ENCODE measurements at regions not wholly inside any gene's neighbourhood (a gene's known extent, or its start where the extent isn't known, plus 50 kb on each side); places are given as distances from the start of the nearest gene placed in this dataset.

GRCh38 chr4:34572026-34572425, 1672.3 kb downstream of the ARAP2 start:
- WGBS, 2 experiments (ENCODE audit: insufficient coverage in 2 of 2): 83% methylated on average over 1 of the region's 3 CpGs; no CpG with 5 or more reads in 1 of the 2 experiments
- Histone ChIP-seq H3K4me3 (ENCODE audit: extremely low read depth, insufficient read depth, low read length, poor library complexity, severe bottlenecking) (no peak overlapping the region), H3K27ac (ENCODE audit: low read depth, low read length, severe bottlenecking) (no peak overlapping the region), H3K4me1 (ENCODE audit: control insufficient read depth, insufficient read depth, low read length, poor library complexity, severe bottlenecking) (no peaks in the 10 kb centered on the region), H3K36me3 (ENCODE audit: control insufficient read depth, insufficient read depth, low read length) (no peaks in the 10 kb centered on the region), H3K9me3 (ENCODE audit: control insufficient read depth, low read length) (no peaks in the 10 kb centered on the region)

GRCh38 chr4:34615315-34615714, 1629.0 kb downstream of the ARAP2 start:
- H3K9me3 ChIP-seq (ENCODE audit: control insufficient read depth, low read length): no peaks in the 10 kb centered on the region
- H3K4me1 ChIP-seq (ENCODE audit: control insufficient read depth, insufficient read depth, low read length, poor library complexity, severe bottlenecking): peaks cover 3% of the 10 kb centered on the region
- H3K27ac ChIP-seq (ENCODE audit: low read depth, low read length, severe bottlenecking): no peak overlapping the region
- no peaks in the 10 kb centered on the region for H3K36me3 ChIP-seq (ENCODE audit: control insufficient read depth, insufficient read depth, low read length)
- H3K4me3 ChIP-seq (ENCODE audit: extremely low read depth, insufficient read depth, low read length, poor library complexity, severe bottlenecking): no peak overlapping the region
- 94 to 100% methylated on average over 1 to 3 of the region's 3 CpGs for WGBS, 2 experiments (ENCODE audit: insufficient coverage in 2 of 2)

- 93 to 100% methylated on average over 2 of the region's 6 CpGs for WGBS, 2 experiments (ENCODE audit: insufficient coverage in 2 of 2)
- Histone ChIP-seq H3K9me3 (ENCODE audit: control insufficient read depth, low read length) (no peaks in the 10 kb centered on the region), H3K4me3 (ENCODE audit: extremely low read depth, insufficient read depth, low read length, poor library complexity, severe bottlenecking) (no peak overlapping the region), H3K36me3 (ENCODE audit: control insufficient read depth, insufficient read depth, low read length) (no peaks in the 10 kb centered on the region), H3K27ac (ENCODE audit: low read depth, low read length, severe bottlenecking) (no peak overlapping the region), H3K4me1 (ENCODE audit: control insufficient read depth, insufficient read depth, low read length, poor library complexity, severe bottlenecking) (peaks cover 3% of the 10 kb centered on the region)
Measured at GRCh38 chr4:34619531-34620162, 1624.7 kb downstream of the ARAP2 start.

GRCh38 chr4:34628471-34628870, 1615.8 kb downstream of the ARAP2 start:
- no peak overlapping the region for H3K27ac ChIP-seq (ENCODE audit: low read depth, low read length, severe bottlenecking)
- no CpG with 5 or more reads among the region's 2 CpGs for WGBS, 2 experiments (ENCODE audit: insufficient coverage in 2 of 2)
- H3K4me3 ChIP-seq (ENCODE audit: extremely low read depth, insufficient read depth, low read length, poor library complexity, severe bottlenecking): no peak overlapping the region
- no peaks in the 10 kb centered on the region for H3K4me1 ChIP-seq (ENCODE audit: control insufficient read depth, insufficient read depth, low read length, poor library complexity, severe bottlenecking)
- H3K36me3 ChIP-seq (ENCODE audit: control insufficient read depth, insufficient read depth, low read length): no peaks in the 10 kb centered on the region
- H3K9me3 ChIP-seq (ENCODE audit: control insufficient read depth, low read length): no peaks in the 10 kb centered on the region

- no peaks in the 10 kb centered on the region for H3K9me3 ChIP-seq (ENCODE audit: control insufficient read depth, low read length)
- no peaks in the 10 kb centered on the region for H3K4me1 ChIP-seq (ENCODE audit: control insufficient read depth, insufficient read depth, low read length, poor library complexity, severe bottlenecking)
- no CpG with 5 or more reads among the region's 2 CpGs for WGBS, 2 experiments (ENCODE audit: insufficient coverage in 2 of 2)
- no peaks in the 10 kb centered on the region for H3K36me3 ChIP-seq (ENCODE audit: control insufficient read depth, insufficient read depth, low read length)
- no peak overlapping the region for H3K27ac ChIP-seq (ENCODE audit: low read depth, low read length, severe bottlenecking)
- no peak overlapping the region for H3K4me3 ChIP-seq (ENCODE audit: extremely low read depth, insufficient read depth, low read length, poor library complexity, severe bottlenecking)
Measured at GRCh38 chr4:34629451-34629850, 1614.9 kb downstream of the ARAP2 start.

- WGBS, 2 experiments (ENCODE audit: insufficient coverage in 2 of 2): 100% methylated on average over 1 of the region's 2 CpGs; no CpG with 5 or more reads in 1 of the 2 experiments
- no peaks in the 10 kb centered on the region for H3K9me3 ChIP-seq (ENCODE audit: control insufficient read depth, low read length)
- no peaks in the 10 kb centered on the region for H3K4me1 ChIP-seq (ENCODE audit: control insufficient read depth, insufficient read depth, low read length, poor library complexity, severe bottlenecking)
- H3K4me3 ChIP-seq (ENCODE audit: extremely low read depth, insufficient read depth, low read length, poor library complexity, severe bottlenecking): no peak overlapping the region
- no peak overlapping the region for H3K27ac ChIP-seq (ENCODE audit: low read depth, low read length, severe bottlenecking)
- no peaks in the 10 kb centered on the region for H3K36me3 ChIP-seq (ENCODE audit: control insufficient read depth, insufficient read depth, low read length)
Measured at GRCh38 chr4:34633241-34633640, 1611.1 kb downstream of the ARAP2 start.

- 92% methylated on average over 2 of the region's 2 CpGs; no CpG with 5 or more reads in 1 of the 2 experiments for WGBS, 2 experiments (ENCODE audit: insufficient coverage in 2 of 2)
Measured at GRCh38 chr4:34636623-34637022, 1607.7 kb downstream of the ARAP2 start.

GRCh38 chr4:34643476-34643875, 1600.8 kb downstream of the ARAP2 start:
- no peak overlapping the region for H3K27ac ChIP-seq (ENCODE audit: low read depth, low read length, severe bottlenecking)
- H3K4me1 ChIP-seq (ENCODE audit: control insufficient read depth, insufficient read depth, low read length, poor library complexity, severe bottlenecking): no peaks in the 10 kb centered on the region
- peaks cover 4% of the 10 kb centered on the region for H3K9me3 ChIP-seq (ENCODE audit: control insufficient read depth, low read length)
- no peak overlapping the region for H3K4me3 ChIP-seq (ENCODE audit: extremely low read depth, insufficient read depth, low read length, poor library complexity, severe bottlenecking)
- WGBS, 2 experiments (ENCODE audit: insufficient coverage in 2 of 2): no CpG with 5 or more reads among the region's 1 CpG
- no peaks in the 10 kb centered on the region for H3K36me3 ChIP-seq (ENCODE audit: control insufficient read depth, insufficient read depth, low read length)

More at GRCh38 chr4:34636623-34637022, 1607.7 kb downstream of the ARAP2 start:
- Histone ChIP-seq H3K4me3 (ENCODE audit: extremely low read depth, insufficient read depth, low read length, poor library complexity, severe bottlenecking) (no peak overlapping the region), H3K36me3 (ENCODE audit: control insufficient read depth, insufficient read depth, low read length) (no peaks in the 10 kb centered on the region), H3K9me3 (ENCODE audit: control insufficient read depth, low read length) (peaks cover 4% of the 10 kb centered on the region), H3K27ac (ENCODE audit: low read depth, low read length, severe bottlenecking) (no peak overlapping the region), H3K4me1 (ENCODE audit: control insufficient read depth, insufficient read depth, low read length, poor library complexity, severe bottlenecking) (no peaks in the 10 kb centered on the region)

GRCh38 chr4:34644579-34645115, 1599.7 kb downstream of the ARAP2 start:
- no peaks in the 10 kb centered on the region for H3K4me1 ChIP-seq (ENCODE audit: control insufficient read depth, insufficient read depth, low read length, poor library complexity, severe bottlenecking)
- H3K36me3 ChIP-seq (ENCODE audit: control insufficient read depth, insufficient read depth, low read length): no peaks in the 10 kb centered on the region
- peaks cover 4% of the 10 kb centered on the region for H3K9me3 ChIP-seq (ENCODE audit: control insufficient read depth, low read length)
- no peak overlapping the region for H3K27ac ChIP-seq (ENCODE audit: low read depth, low read length, severe bottlenecking)
- H3K4me3 ChIP-seq (ENCODE audit: extremely low read depth, insufficient read depth, low read length, poor library complexity, severe bottlenecking): no peak overlapping the region
- no CpG with 5 or more reads among the region's 4 CpGs for WGBS, 2 experiments (ENCODE audit: insufficient coverage in 2 of 2)

- Histone ChIP-seq H3K27ac (ENCODE audit: low read depth, low read length, severe bottlenecking) (no peak overlapping the region), H3K9me3 (ENCODE audit: control insufficient read depth, low read length) (no peaks in the 10 kb centered on the region), H3K36me3 (ENCODE audit: control insufficient read depth, insufficient read depth, low read length) (no peaks in the 10 kb centered on the region), H3K4me3 (ENCODE audit: extremely low read depth, insufficient read depth, low read length, poor library complexity, severe bottlenecking) (no peak overlapping the region), H3K4me1 (ENCODE audit: control insufficient read depth, insufficient read depth, low read length, poor library complexity, severe bottlenecking) (no peaks in the 10 kb centered on the region)
Measured at GRCh38 chr4:34649716-34650115, 1594.6 kb downstream of the ARAP2 start.

- Histone ChIP-seq H3K27ac (ENCODE audit: low read depth, low read length, severe bottlenecking) (no peak overlapping the region), H3K4me3 (ENCODE audit: extremely low read depth, insufficient read depth, low read length, poor library complexity, severe bottlenecking) (no peak overlapping the region), H3K36me3 (ENCODE audit: control insufficient read depth, insufficient read depth, low read length) (no peaks in the 10 kb centered on the region), H3K4me1 (ENCODE audit: control insufficient read depth, insufficient read depth, low read length, poor library complexity, severe bottlenecking) (no peaks in the 10 kb centered on the region), H3K9me3 (ENCODE audit: control insufficient read depth, low read length) (no peaks in the 10 kb centered on the region)
- 90 to 100% methylated on average over 2 to 4 of the region's 5 CpGs for WGBS, 2 experiments (ENCODE audit: insufficient coverage in 2 of 2)
Measured at GRCh38 chr4:34664051-34664450, 1580.3 kb downstream of the ARAP2 start.

Data from mesodermal cell (in vitro differentiated cells).